ENCODE measurements at regions not wholly inside any gene's neighbourhood (a gene's known extent, or its start where the extent isn't known, plus 50 kb on each side); places are given as distances from the start of the nearest gene placed in this dataset.
A peak's percentile ranks its signal among the peaks of the same experiment; 100 is the strongest.

DNA sequence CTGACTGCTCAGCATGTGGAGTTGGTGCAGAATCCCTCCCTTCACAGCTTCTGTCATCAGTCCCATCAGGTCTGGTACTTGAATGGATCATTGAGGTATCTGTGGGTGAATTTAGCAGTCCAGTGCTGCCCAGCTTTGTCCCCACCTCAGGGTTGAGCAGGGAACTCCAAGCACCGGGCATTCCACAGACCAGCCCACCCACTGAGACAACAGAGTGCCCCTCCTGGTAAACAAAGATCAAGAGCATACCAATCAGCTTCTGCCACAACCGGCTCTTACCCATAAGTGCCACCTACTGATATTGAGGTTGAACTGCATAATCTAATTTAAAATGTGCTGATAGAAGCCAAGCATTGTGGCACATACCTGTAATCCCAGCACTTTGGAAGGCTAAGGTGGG, 57.1 kb upstream of the FXR1 start:
- in situ Hi-C loops (cut with HindIII; ENCODE audit: low pct_unique_long_range_greater_than_20kb, low sequenced_read_pairs), result no loop called here
- peak in 1 of 2 experiments; percentile 36 for DNase-seq (ENCODE audit: low read depth in 1 of 2, low spot score in 1 of 2)
- TF ChIP-seq JUND (IDR thresholded peaks at IDR 0.05; ENCODE audit: low read depth), result no peak

- in situ Hi-C loops (cut with HindIII; ENCODE audit: low pct_unique_long_range_greater_than_20kb, low sequenced_read_pairs), result no loop called here
- no peak for TF ChIP-seq JUND (IDR thresholded peaks at IDR 0.05; ENCODE audit: low read depth)
- DNase-seq (ENCODE audit: low read depth in 1 of 2, low spot score in 1 of 2), result no peak
Measured at GRCh38 chr3:180855956-180856355, 56.5 kb upstream of the FXR1 start.

DNA sequence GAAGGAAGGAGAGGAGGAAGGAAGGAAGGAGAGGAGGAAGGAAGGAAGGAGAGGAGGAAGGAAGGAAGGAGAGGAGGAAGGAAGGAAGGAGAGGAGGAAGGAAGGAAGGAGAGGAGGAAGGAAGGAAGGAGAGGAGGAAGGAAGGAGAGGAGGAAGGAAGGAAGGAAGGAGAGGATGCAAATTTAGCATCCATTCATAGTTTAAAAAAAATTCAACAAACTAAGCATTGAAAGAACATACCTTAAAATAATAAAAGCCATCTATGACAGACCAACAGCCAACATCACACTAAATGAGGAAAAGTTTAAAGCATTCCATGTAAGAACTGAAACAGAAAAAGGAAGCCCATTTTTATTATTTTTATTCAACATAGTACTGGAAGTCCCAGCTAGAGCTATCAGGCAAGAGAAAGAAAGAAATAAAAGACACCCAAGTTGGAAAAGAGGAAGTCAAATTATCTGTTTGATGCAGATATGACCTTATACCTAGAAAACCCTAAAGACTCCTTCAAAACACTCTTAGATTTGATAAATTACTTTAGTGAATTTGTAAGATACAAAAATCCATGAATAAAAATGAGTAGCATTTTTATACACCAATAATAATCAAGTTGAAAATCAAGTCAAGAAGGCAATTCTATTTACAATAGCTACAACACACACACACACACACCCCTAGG, 52.2 kb upstream of the FXR1 start:
- in situ Hi-C loops (cut with HindIII; ENCODE audit: low pct_unique_long_range_greater_than_20kb, low sequenced_read_pairs), result no loop called here
- no peak for TF ChIP-seq JUND (IDR thresholded peaks at IDR 0.05; ENCODE audit: low read depth)
- no peak for DNase-seq (ENCODE audit: low read depth in 1 of 2, low spot score in 1 of 2)

Data from T47D (cell line).